PC-9 (cell line): ENCODE measurements at regions not wholly inside any gene's neighbourhood (a gene's known extent, or its start where the extent isn't known, plus 50 kb on each side); places are given as distances from the start of the nearest gene placed in this dataset.

ENCODE experiments used
- EZH2 ChIP-seq: fragments of 200-600 bp; sonication (generic); IDR thresholded peaks from 2 replicates; pipeline ENCODE4 v1.8.0; 2017; ENCODE audit warnings: antibody characterized with exemption, low read depth
- TF ChIP-seq, protein P1 (sequence below): fragments of 200-600 bp; sonication (generic); conservative IDR thresholded peaks from 2 replicates; pipeline ENCODE4 v1.6.1; 2017; ENCODE audit warnings: mixed run types, antibody characterized with exemption, mild to moderate bottlenecking, moderate library complexity

DNA sequence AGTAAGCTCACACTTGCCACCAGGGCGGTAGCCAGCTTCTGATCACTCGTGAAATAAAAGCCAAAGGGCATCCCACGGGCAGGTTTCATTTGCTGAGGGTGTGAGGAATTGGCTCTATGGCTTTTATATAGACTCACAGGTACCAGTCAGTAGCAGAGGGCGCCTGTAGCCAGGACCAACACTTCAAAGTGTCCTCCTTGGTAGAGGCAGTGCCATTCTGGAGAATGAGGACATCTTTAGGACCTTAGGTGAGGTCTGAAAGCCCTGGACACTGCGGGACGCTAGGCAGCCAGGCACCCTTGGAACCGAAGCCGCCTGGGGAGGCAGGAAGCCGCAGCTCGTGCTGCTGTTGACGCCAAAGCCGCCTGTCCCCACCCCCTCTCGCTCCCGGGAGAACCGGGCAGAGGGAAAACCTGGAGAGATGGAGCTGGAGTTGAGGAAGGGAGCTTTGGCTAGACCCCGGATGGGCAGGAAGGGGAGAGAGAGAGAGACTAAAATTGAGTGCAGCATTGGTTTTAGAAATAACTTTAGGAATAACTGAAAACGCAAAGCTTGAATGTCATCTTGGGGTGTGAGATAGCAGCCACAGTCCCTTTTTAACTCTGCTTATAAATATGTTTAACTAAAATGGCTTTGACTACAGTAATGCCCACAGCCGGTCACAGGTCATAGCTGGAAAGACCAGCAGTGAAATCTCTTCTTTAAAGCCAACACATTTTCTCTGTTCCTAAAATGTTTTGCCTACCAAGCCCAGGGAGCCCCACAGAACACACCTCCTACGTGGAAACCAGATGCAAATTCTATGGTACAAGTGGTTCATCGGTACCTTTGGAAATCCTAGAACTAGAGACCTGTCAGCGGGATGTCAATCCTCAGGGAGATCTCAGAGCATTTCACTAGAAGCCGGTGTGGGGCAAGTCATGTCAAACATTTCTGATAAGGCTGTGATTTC, 128.5 kb upstream of the CDYL start:
- TF ChIP-seq, protein P1, sequence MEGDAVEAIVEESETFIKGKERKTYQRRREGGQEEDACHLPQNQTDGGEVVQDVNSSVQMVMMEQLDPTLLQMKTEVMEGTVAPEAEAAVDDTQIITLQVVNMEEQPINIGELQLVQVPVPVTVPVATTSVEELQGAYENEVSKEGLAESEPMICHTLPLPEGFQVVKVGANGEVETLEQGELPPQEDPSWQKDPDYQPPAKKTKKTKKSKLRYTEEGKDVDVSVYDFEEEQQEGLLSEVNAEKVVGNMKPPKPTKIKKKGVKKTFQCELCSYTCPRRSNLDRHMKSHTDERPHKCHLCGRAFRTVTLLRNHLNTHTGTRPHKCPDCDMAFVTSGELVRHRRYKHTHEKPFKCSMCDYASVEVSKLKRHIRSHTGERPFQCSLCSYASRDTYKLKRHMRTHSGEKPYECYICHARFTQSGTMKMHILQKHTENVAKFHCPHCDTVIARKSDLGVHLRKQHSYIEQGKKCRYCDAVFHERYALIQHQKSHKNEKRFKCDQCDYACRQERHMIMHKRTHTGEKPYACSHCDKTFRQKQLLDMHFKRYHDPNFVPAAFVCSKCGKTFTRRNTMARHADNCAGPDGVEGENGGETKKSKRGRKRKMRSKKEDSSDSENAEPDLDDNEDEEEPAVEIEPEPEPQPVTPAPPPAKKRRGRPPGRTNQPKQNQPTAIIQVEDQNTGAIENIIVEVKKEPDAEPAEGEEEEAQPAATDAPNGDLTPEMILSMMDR: no peak
- TF ChIP-seq EZH2: no peak
